Fibroblast of upper back skin (primary cell): ENCODE measurements at regions not wholly inside any gene's neighbourhood (a gene's known extent, or its start where the extent isn't known, plus 50 kb on each side); places are given as distances from the start of the nearest gene placed in this dataset.

Source experiments
- DNase-seq: peaks from one replicate; pipeline ENCODE4 v3.0.0-alpha.2; 2013

DNA sequence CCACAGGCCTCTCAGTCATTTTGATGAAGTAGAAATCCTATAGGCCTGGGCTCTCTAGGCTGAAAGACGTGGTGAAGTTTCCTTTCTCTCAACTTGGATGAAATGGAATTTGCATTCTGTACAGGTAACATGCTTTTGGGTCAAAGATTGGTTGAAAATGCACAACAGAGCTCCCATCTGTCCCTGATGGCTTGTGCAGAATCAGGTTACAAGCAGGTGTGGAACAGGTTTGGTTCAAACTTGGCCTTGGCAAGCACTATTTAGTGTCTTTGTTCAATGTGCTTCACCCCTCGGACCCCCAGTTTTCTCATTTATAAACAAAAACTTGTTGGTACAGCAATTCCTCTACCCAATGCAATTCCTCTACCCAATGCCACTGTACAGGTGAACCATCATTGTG, 1493.0 kb downstream of the AACS start:
- no peak for DNase-seq

DNA sequence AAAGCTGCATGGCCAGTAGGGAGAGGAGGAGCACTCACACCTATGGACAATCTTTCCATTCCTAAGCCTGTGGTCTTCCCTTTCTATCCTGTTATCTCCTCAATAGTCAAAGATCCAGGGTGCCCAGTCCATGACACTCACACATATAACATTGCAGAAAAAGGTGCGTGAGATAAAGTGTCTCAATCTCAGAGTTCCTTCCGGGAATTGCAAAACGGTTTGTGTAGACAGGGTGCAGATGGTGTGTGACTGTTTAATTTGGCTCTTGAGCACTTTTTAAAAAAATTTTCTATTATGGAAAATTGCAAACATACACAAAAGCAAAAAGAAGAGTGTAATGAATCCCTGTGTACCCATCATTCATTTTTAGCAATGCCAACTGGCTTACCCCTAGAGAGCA, 1493.6 kb downstream of the AACS start:
- DNase-seq: no peak

DNA sequence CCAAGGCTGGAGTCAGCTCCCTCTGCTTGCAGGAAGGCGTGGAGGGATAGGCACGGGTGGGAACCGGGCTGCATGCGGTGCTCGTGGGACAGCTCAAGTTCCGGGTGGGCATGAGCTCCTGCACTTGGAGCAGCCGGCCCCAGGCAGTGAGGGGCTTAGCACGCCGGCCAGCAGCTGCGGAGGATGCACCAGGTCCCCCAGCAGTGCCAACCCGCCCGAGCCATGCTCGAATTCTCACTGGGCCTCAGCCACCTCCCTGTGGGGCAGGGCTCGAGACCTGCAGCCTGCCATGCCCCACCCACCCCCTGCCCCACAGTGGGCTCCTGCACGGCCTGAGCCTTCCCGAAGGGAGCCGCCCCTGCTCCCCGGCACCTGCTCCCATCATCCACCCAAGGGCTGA, 1501.8 kb downstream of the AACS start:
- no peak for DNase-seq

DNA sequence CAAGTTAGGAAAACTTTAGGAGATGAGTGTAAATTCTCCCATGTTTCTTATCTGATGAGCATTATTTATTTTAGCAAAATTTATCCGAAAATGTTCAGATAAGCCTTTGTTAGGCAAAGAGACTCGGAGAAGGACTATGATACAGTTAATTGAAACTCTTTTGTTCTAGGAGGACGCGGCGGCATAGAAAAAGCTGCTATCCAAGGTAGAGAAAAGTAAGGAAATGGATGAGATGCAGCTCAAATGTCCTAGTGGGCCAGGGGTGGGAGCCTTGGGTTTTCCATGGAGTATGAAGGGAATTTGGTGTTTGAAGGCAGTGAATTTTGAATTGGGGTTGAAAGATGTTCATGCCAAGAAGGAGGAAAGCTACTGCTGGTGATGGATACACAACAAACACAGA, 1504.5 kb downstream of the AACS start:
- no peak for DNase-seq

DNA sequence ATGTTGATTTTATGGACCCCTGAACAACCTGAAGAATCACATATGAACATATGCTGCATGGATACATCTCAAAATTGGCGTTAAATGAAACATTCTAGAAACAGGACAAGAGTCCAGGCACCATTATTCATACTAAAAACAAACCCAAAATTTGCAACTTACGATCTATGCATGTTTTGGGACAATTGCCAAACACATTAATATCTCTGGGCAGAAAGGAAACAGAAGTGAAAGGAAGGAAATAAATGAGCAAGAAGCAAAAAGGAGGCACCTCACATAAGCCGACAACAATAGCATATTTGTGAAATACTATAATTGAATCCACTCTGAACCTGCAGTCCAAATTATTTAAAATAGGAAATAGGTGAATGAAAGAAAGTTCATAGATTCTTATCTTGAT, 1505.3 kb downstream of the AACS start:
- no peak for DNase-seq

DNA sequence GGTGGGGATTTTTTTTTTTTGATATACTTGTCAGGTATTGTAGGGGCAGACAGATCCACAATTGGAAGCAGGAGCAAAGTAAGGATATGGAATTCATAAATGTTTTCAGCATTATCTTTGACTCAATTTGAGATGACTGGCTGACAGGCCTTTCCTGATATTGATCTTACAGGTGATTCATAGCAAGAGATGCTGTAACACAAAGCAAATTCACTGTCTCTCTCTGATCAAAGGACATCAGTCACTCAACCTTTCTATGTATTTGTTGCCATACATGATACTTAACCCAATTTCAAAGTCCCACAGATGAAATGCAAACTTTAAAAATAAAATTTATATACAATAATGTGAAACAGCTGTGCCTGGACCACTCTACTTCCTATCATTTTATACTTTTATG, 1506.9 kb downstream of the AACS start:
- no peak for DNase-seq

DNA sequence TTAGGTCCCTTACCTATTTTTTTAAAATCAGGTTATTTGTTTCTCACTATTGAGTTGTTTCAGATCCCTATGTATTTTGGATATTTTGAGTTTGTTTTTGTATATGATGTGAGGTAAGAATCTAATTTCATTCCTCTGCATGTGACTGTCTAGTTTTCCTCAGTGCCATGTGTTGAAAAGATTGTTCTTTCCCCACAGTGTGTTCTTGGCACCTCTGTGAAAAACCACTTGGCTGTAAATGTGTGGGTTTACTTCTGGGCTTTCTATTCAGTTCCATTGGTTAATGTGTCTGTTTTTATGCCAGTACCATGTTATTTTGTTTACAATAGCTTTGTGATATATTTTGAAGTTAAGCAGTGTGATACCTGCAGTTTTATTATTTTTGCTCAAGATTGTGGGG, 1516.4 kb downstream of the AACS start:
- DNase-seq: no peak

DNA sequence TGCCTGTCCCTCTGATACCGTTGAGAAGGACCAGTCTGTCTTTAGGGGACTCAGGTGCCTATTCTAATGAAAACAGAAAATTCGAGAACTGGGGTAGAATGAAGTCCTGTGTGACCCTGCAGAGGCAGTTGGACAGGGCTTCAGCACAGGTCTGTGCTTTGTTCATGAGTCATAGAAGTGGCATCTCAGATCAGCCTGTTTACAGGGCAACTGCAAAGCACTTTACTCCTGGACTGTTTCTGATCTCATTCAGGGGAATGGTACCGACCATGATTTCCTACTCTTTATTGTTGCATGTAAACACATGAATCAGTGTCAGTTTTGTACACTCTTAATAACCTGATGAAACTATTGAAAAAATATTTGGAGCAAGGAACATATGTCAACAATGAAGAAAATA, 1517.0 kb downstream of the AACS start:
- no peak for DNase-seq

DNA sequence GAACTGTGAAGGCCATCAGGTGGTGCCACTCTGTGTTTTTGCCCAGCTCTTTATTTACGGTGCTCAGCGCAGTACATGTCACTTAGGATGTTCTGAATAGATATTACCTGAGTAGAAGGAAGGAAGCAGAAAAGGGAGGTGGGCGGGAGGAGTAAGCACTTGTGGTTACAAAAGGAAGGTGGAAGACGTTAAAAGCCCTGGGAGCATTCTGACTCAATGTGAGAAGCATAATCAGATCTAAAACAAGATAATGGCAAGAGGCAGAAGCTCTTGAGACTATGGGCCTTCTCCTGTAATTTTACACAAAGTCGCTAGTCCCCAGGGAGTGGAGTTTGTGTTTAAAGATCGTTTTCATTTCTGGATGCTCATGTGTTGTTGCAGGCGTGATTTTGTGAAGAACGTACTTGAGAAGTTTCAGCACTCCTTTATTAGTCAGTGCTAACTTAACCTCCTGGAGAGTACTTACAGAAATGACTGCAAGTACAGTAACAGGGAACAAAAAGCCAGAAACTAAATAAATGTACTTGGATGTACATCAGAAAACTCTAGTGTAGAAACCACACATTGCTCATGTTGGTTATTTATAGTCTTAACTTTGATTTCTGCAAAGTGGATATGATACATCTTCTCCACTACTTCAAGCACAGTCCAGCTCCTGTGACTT, 1523.5 kb downstream of the AACS start:
- DNase-seq: peak; percentile 10

DNA sequence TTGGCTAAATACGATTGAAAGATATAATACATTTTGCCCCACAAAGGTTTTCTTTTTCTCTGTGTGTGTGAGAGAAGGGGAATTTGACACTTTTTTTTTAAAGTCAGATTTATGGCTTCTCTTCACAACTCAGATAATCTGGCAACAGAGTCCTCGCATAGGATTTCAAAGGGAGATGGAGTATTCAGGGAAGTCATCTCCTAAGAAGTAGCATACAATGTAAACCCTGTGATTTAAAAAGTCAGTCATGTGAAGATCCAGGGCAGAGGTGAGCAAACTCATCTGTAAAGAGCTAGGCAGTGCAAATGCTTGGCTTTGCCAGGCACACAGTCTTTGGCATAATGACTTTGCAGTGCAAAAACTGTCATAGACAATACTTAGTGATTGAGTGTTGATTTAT, 1526.3 kb downstream of the AACS start:
- DNase-seq: no peak

DNA sequence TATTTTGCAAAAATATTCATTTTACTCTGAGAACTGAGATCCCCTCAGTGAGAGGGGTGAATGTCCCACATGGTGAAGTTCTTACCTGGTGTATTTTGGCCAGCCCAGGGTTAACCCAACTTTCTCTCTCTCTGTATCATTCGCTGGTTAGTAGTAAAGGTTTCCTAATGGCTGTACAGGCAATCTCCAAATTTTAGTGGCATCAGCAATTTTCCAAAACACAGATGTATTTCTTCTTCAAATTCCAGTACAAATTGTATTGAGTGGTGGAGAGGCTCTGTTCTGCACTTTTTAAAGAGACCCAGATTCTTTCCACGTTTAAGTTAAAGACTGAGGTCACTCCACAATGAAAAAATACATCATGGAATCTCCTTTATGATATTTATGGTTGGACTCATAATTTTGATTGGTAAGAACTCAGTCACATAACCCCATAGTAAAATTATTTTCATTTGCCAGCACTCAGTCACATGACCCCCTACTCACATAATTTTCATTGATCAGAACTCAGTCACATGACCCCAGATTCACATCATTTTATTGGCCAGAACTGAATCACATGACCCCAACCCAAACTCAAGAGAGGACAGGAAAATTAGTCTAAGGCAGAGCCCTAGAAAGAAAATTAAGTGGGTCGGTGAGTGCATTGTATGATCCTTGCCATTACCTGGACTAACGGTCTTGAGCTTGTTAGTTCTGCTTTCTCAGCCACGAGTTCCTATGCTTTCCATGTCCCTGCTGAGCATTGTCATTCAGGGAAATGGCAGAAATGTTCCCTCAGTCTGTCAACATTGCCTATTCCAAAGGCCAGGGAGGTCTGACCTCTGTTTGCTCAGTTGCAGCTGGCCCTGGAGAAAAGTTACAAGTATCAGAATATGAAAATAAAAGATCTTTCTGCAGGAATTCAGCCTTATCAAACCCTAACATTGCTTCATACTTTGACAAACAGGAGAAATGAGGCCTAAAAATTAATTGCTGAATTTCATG, 1536.2 kb downstream of the AACS start:
- DNase-seq: no peak

DNA sequence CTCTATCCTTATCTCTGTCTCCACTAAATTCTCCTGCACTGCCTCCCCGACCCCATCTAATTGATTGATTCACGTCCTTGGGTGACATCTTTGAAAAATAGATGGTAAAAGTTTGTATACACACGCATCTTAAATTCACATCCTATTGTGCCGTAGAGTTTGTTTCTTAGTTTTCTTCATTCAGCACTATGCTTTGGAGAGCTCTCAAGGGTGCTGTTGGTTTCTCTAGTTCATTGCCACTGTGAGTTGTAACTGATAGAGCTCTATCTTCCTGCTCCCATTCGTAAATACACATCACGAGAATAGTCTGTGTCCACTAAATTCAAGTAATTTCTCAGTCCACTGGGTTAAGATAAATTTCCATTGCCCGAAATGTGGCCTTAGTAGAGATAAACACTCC, 1537.4 kb downstream of the AACS start:
- no peak for DNase-seq

DNA sequence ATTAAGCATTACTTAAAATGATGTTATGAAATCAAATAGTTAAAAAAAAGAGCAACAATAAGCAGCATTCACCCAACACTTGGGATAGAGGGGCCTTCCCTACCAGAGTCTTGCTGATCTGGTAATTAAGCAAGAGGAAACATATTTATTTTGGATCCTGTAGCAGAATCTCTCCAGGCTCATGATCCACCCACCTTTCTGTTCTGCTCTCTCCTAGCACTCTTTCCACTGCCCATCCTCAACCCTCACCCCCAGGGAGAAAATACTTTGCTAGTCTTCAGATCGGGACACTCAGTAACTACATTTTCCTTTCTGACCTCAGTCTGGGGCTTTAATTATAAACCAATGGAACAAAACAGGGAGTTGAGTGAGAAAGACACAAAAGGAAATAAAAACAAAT, 1541.9 kb downstream of the AACS start:
- no peak for DNase-seq

DNA sequence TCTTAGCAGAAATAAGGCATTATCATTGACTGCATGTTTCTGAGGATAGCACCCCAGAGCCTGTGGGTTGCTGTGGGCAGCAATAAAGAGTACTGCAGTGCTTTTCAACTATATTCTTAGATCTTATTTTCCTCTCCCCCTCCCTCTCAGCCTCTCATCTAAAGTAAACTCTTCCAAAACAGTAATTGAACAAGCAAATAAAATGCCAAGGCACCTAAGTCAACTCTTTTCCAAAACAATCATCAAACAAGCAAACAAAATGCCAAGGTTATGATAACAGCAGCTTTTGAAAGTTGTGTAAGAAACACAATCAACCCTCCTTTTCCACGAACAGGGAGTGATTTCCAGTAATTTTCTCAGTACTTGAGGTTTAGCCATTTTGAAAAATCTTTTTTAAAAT, 1542.6 kb downstream of the AACS start:
- DNase-seq: no peak

DNA sequence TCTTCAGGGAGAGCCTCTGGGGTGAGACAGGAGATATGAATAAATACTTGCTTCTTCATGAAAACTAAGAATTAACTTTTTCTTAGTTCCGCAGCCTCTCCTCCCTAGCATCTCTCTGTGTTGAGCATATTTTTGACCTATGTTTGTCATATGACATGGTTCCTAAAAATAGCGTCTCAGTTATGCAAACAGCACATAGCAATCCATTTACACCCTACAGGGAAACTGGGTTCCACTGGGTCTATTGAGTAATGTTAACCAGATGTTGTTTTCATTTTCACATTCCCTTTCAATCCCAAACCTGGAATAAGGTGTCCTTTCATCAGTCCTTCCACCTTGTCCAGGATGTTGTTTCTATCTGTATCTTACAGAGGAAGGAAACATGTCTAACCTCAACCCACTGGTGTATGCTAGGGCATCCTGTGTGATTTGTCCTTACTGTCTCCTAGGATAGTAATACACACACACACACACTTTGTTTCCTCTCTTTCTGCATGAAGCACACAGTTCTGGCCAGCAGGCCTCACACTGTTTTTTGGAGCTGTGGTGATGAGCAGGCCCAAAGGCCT, 1543.5 kb downstream of the AACS start:
- no peak for DNase-seq

DNA sequence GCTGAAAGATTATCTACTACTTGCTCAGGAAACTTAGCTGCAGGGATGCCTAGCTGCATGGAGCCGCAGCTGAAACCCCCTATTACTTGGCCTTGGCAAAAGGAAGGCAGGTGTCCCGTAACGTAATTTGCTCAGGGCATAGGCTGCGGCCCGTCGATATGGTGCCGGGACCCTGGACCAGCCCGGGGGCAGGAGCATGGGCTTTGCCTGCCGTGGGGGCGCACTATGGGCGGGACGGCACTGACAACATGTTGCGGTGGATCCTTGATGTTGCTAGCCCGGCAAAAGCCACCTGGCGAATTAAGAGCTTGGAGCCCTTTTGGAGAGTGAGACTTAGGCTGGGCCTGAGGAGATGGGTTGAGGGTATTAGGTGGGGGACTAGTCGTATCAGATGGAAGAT, 1551.2 kb downstream of the AACS start:
- no peak for DNase-seq

DNA sequence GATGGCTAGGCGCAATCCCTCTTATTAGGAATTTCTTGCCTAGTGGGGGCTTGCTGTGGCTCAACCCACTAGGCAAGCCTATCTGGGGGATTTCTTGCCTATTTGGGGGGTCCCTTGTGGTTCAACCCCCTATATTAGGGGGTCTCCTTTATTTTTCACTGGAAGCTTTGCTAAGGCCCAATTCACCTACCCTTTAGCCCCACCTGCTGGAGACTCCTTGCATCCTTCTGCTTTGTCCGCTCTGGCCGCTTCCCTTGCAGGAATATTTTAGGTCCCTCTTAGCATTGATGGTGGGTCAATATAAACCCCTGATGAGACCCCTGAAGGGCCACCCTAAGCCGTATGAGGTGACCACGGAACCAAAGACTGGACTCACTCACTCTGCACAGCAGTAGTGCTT, 1552.1 kb downstream of the AACS start:
- DNase-seq: no peak

DNA sequence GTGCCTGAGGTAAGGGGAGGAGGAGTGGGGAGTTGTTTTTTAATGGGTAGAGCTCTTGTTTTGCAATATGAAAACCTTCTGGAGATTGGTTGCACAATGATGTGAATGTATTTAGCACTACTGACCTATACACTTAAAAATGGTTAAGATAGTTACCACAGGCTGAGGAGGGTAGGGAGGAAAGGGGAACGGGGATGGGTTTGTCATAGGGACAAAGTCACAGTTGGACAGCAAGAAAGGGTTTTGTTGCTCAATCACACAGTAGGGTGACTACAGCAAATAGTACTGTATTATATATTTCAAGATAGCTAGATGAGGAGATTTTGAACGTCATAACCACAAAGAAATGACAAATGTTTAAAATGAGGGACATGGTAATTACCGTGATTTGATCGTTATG, 1562.4 kb downstream of the AACS start:
- no peak for DNase-seq

DNA sequence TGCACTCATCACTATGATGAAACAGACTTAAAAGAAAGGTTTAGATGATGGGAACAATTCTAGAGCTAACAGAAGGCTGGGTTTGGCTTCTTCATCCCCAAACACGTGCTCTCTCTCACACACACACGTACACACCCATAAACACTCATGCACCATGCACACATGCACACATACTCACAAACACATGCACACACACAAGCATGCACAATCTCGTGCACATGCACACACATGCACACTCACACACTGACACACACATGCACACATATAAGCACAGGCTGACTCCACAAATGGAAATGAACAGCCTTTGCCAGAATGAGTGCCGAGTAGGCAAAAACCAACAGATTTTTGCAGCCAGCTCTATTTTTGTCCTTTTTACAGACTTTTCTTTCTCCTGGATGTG, 1571.6 kb downstream of the AACS start:
- no peak for DNase-seq

DNA sequence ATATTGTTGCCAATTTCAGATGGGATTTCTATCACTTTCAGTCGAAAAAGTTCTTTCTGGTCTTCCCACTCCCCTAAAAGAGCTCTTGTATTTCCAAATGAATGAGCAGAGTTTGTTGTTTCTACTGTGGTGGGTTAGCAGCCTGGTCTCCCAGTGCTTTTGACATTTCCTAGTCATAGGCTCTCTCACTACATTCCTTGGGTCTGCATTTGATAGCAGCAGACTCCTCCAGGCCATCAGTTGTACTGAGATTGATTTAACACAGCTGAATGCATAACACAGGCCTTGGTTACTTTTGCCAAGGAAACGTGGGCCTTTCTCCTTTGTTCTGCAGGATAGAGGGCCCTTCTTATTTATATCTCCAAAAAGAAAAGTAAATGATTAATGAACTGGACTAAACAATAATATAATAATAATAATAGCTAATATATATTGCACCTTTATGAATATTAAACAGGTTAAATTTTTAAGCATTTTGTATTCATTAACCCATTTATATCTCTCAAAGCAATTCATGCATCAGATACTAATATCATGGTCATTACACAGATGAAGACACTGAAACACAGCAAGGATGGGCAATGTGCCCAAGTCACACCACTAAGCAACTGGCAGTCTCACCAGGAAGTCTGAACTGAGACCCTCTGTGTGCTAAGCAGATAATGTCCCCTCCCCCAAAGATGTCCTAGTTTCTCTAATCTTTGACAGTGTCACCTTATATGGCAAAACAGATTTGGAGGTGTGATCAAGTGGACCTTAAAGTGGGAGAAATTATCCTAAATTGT, 1579.2 kb downstream of the AACS start:
- no peak for DNase-seq

DNA sequence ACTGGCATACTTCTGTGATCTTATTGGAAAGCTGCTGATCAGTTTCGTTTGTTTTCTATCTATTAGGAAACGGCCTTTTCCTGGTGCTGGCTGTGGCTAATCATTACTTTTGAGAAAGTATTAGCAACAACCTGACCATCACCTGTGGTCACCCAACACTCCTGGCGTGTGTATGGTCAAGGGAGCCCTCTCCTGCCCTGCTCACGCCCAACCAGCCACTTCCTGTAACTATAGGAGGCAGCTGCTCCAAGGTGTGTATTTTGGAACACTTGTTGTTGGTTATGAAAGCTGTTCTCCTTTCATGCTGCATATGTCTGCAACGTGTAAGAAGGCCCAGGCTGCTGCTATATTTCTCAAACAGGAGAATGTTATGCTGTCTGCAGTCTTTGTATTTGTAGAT, 1582.8 kb downstream of the AACS start:
- no peak for DNase-seq

DNA sequence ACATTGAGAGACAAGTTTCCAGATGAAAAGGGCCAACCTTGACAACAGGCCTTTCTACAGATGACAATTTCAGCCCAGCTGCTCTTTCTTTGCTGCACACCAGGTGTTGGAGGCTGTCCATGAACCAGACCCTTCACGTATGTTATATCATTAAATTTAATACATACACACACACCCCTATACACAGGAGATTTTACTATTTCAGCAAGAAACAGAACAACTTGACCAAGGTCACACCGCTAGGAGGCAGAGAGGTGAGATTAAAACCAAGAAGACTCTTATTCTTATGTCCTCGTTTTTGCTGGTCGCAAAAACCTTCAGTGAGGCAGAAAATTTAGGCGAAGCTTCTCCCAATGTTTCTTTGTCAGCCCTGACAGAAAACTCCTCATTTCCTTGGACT, 1585.9 kb downstream of the AACS start:
- no peak for DNase-seq
